ENCODE measurements at regions not wholly inside any gene's neighbourhood (a gene's known extent, or its start where the extent isn't known, plus 50 kb on each side); places are given as distances from the start of the nearest gene placed in this dataset.

GRCh38 chr9:28781481-28781880 is 1208.2 kb upstream of the C9orf72 start:
- H3K27me3 ChIP-seq (ENCODE audit: insufficient read depth, low read length): no peaks in the 10 kb centered on the region
- H2BK5ac ChIP-seq (ENCODE audit: low read depth, low read length, poor library complexity): no peak overlapping the region
- H2BK12ac ChIP-seq (ENCODE audit: low read length): no peak overlapping the region
- H3K18ac ChIP-seq (ENCODE audit: low read length): no peak overlapping the region
- H2BK120ac ChIP-seq (ENCODE audit: insufficient read depth, low read length, poor library complexity): no peak overlapping the region
- H3K4me3 ChIP-seq (ENCODE audit: low read depth, low read length): no peak overlapping the region
- no peak overlapping the region for H3K4ac ChIP-seq (ENCODE audit: low read depth, low read length)
- no peak overlapping the region for H3K23ac ChIP-seq (ENCODE audit: low read length)
- no peaks in the 10 kb centered on the region for H3K4me1 ChIP-seq (ENCODE audit: control insufficient read depth in 1 of 2, insufficient read depth in 2 of 2, low read length in 2 of 2)
- no peak overlapping the region for H2AK5ac ChIP-seq (ENCODE audit: low read length)
- no peaks in the 10 kb centered on the region for H3K79me1 ChIP-seq (ENCODE audit: low read length)
- no peak for DNase-seq
- no peak overlapping the region for H4K8ac ChIP-seq (ENCODE audit: low read depth, low read length)
- no peak overlapping the region for H3K27ac ChIP-seq (ENCODE audit: low read depth, low read length)
- H3K36me3 ChIP-seq (ENCODE audit: control insufficient read depth in 1 of 2, insufficient read depth in 2 of 2, low read length in 2 of 2): no peaks in the 10 kb centered on the region
- no peak overlapping the region for H3K4me2 ChIP-seq (ENCODE audit: low read length)
- no peak overlapping the region for H4K91ac ChIP-seq (ENCODE audit: low read depth, low read length)
- no peak overlapping the region for H4K12ac ChIP-seq (ENCODE audit: low read depth, low read length)
- no peaks in the 10 kb centered on the region for H3K9me3 ChIP-seq (ENCODE audit: insufficient read depth, low read depth, low read length)
- H3K9ac ChIP-seq (ENCODE audit: low read length): no peak overlapping the region
- H2AFZ ChIP-seq (ENCODE audit: insufficient read depth, low read length, poor library complexity): no peak overlapping the region
- no peaks in the 10 kb centered on the region for H3K79me2 ChIP-seq (ENCODE audit: control insufficient read depth, insufficient read depth, low read length, poor library complexity)
- H3K14ac ChIP-seq (ENCODE audit: low read length): no peak overlapping the region

- WGBS (ENCODE audit: extremely low coverage, insufficient coverage, insufficient read length): no CpG with 5 or more reads among the region's 1 CpG
- Histone ChIP-seq H3K14ac (ENCODE audit: low read length) (no peak overlapping the region), H3K79me1 (ENCODE audit: low read length) (no peaks in the 10 kb centered on the region), H2AFZ (ENCODE audit: insufficient read depth, low read length, poor library complexity) (no peak overlapping the region), H4K8ac (ENCODE audit: low read depth, low read length) (no peak overlapping the region), H3K27me3 (ENCODE audit: insufficient read depth, low read length) (no peaks in the 10 kb centered on the region), H3K4me3 (ENCODE audit: low read depth, low read length) (no peak overlapping the region), H3K9ac (ENCODE audit: low read length) (no peak overlapping the region), H2BK5ac (ENCODE audit: low read depth, low read length, poor library complexity) (no peak overlapping the region), H3K18ac (ENCODE audit: low read length) (no peak overlapping the region), H3K4me1 (ENCODE audit: control insufficient read depth in 1 of 2, insufficient read depth in 2 of 2, low read length in 2 of 2) (no peaks in the 10 kb centered on the region), H3K23ac (ENCODE audit: low read length) (no peak overlapping the region), H2BK12ac (ENCODE audit: low read length) (no peak overlapping the region), H4K91ac (ENCODE audit: low read depth, low read length) (no peak overlapping the region), H3K9me3 (ENCODE audit: insufficient read depth, low read depth, low read length) (no peaks in the 10 kb centered on the region), H3K4ac (ENCODE audit: low read depth, low read length) (no peak overlapping the region), H3K36me3 (ENCODE audit: control insufficient read depth in 1 of 2, insufficient read depth in 2 of 2, low read length in 2 of 2) (no peaks in the 10 kb centered on the region), H3K27ac (ENCODE audit: low read depth, low read length) (no peak overlapping the region), H4K12ac (ENCODE audit: low read depth, low read length) (no peak overlapping the region), H2BK120ac (ENCODE audit: insufficient read depth, low read length, poor library complexity) (no peak overlapping the region), H3K79me2 (ENCODE audit: control insufficient read depth, insufficient read depth, low read length, poor library complexity) (no peaks in the 10 kb centered on the region), H3K4me2 (ENCODE audit: low read length) (no peak overlapping the region), H2AK5ac (ENCODE audit: low read length) (no peak overlapping the region)
- DNase-seq: peak; percentile 7 to 67
These were observed 1209.3 kb upstream of the C9orf72 start for GRCh38 chr9:28782630-28783029.

- Histone ChIP-seq H3K27ac (ENCODE audit: low read depth, low read length) (no peak overlapping the region), H3K4me2 (ENCODE audit: low read length) (no peak overlapping the region), H3K79me1 (ENCODE audit: low read length) (no peaks in the 10 kb centered on the region), H3K36me3 (ENCODE audit: control insufficient read depth in 1 of 2, insufficient read depth in 2 of 2, low read length in 2 of 2) (no peaks in the 10 kb centered on the region), H2BK120ac (ENCODE audit: insufficient read depth, low read length, poor library complexity) (no peak overlapping the region), H3K18ac (ENCODE audit: low read length) (no peak overlapping the region), H3K4me1 (ENCODE audit: control insufficient read depth in 1 of 2, insufficient read depth in 2 of 2, low read length in 2 of 2) (no peaks in the 10 kb centered on the region), H3K4ac (ENCODE audit: low read depth, low read length) (no peak overlapping the region), H2AK5ac (ENCODE audit: low read length) (no peak overlapping the region), H2BK5ac (ENCODE audit: low read depth, low read length, poor library complexity) (no peak overlapping the region), H4K12ac (ENCODE audit: low read depth, low read length) (no peak overlapping the region), H4K8ac (ENCODE audit: low read depth, low read length) (no peak overlapping the region), H2AFZ (ENCODE audit: insufficient read depth, low read length, poor library complexity) (no peak overlapping the region), H3K4me3 (ENCODE audit: low read depth, low read length) (no peak overlapping the region), H2BK12ac (ENCODE audit: low read length) (no peak overlapping the region), H3K14ac (ENCODE audit: low read length) (no peak overlapping the region), H3K9me3 (ENCODE audit: insufficient read depth, low read depth, low read length) (no peaks in the 10 kb centered on the region), H3K23ac (ENCODE audit: low read length) (no peak overlapping the region), H4K91ac (ENCODE audit: low read depth, low read length) (no peak overlapping the region), H3K79me2 (ENCODE audit: control insufficient read depth, insufficient read depth, low read length, poor library complexity) (no peaks in the 10 kb centered on the region), H3K27me3 (ENCODE audit: insufficient read depth, low read length) (no peaks in the 10 kb centered on the region), H3K9ac (ENCODE audit: low read length) (no peak overlapping the region)
- peak; percentile 32 to 94 for DNase-seq
These were observed 1219.4 kb upstream of the C9orf72 start for GRCh38 chr9:28792716-28793115.

GRCh38 chr9:28799876-28800275 is 1226.6 kb upstream of the C9orf72 start:
- Histone ChIP-seq H4K8ac (ENCODE audit: low read depth, low read length) (no peak overlapping the region), H3K18ac (ENCODE audit: low read length) (no peak overlapping the region), H2AK5ac (ENCODE audit: low read length) (no peak overlapping the region), H3K27me3 (ENCODE audit: insufficient read depth, low read length) (no peaks in the 10 kb centered on the region), H3K23ac (ENCODE audit: low read length) (no peak overlapping the region), H2AFZ (ENCODE audit: insufficient read depth, low read length, poor library complexity) (no peak overlapping the region), H3K4me2 (ENCODE audit: low read length) (no peak overlapping the region), H4K91ac (ENCODE audit: low read depth, low read length) (no peak overlapping the region), H3K27ac (ENCODE audit: low read depth, low read length) (no peak overlapping the region), H2BK120ac (ENCODE audit: insufficient read depth, low read length, poor library complexity) (no peak overlapping the region), H3K79me2 (ENCODE audit: control insufficient read depth, insufficient read depth, low read length, poor library complexity) (no peaks in the 10 kb centered on the region), H2BK12ac (ENCODE audit: low read length) (no peak overlapping the region), H4K12ac (ENCODE audit: low read depth, low read length) (no peak overlapping the region), H3K4me1 (ENCODE audit: control insufficient read depth in 1 of 2, insufficient read depth in 2 of 2, low read length in 2 of 2) (no peaks in the 10 kb centered on the region), H3K36me3 (ENCODE audit: control insufficient read depth in 1 of 2, insufficient read depth in 2 of 2, low read length in 2 of 2) (no peaks in the 10 kb centered on the region), H3K9ac (ENCODE audit: low read length) (no peak overlapping the region), H3K9me3 (ENCODE audit: insufficient read depth, low read depth, low read length) (no peaks in the 10 kb centered on the region), H2BK5ac (ENCODE audit: low read depth, low read length, poor library complexity) (no peak overlapping the region), H3K4ac (ENCODE audit: low read depth, low read length) (no peak overlapping the region), H3K4me3 (ENCODE audit: low read depth, low read length) (no peak overlapping the region), H3K79me1 (ENCODE audit: low read length) (no peaks in the 10 kb centered on the region), H3K14ac (ENCODE audit: low read length) (no peak overlapping the region)
- DNase-seq: no peak
- no CpG with 5 or more reads among the region's 3 CpGs for WGBS (ENCODE audit: extremely low coverage, insufficient coverage, insufficient read length)
